Astrocyte (in vitro differentiated cells and primary cell): ENCODE measurements at regions not wholly inside any gene's neighbourhood (a gene's known extent, or its start where the extent isn't known, plus 50 kb on each side); places are given as distances from the start of the nearest gene placed in this dataset.

Experiments
- DNase-seq: peaks from one replicate; pipeline ENCODE4 v3.0.0-alpha.2; 2010; ENCODE audit warnings: low read depth
- FAIRE-seq: peaks from 2 replicates; lab custom pipeline; 2011; peaks lifted over from hg19 to GRCh38; lab: Jason Lieb, UNC
- H2AFZ ChIP-seq: 2 replicates; pipeline ENCODE4 v1.6.0; 2012; ENCODE audit warnings: low read depth, low read length, inconsistent platforms
- H3K27ac ChIP-seq: 2 replicates; pipeline ENCODE4 v1.5.1; 2011; ENCODE audit warnings: low read depth, low read length, inconsistent platforms
- H3K27me3 ChIP-seq: 2 replicates; pipeline ENCODE4 v1.6.0; 2011; ENCODE audit warnings: low read length, inconsistent platforms; ENCODE audit not compliant: insufficient read depth
- H3K36me3 ChIP-seq: 2 replicates; pipeline ENCODE4 v1.5.1; 2011; ENCODE audit warnings: low read length, inconsistent platforms; ENCODE audit not compliant: insufficient read depth
- H3K4me1 ChIP-seq: 2 replicates; pipeline ENCODE4 v1.5.1; 2011; ENCODE audit warnings: low read length, inconsistent platforms; ENCODE audit not compliant: insufficient read depth
- H3K4me2 ChIP-seq: 2 replicates; pipeline ENCODE4 v1.6.0; 2012; ENCODE audit warnings: low read length, inconsistent platforms
- H3K4me3 ChIP-seq: 2 replicates; pipeline ENCODE4 v1.5.1; 2011; ENCODE audit warnings: low read depth, mild to moderate bottlenecking, low read length, inconsistent platforms; ENCODE audit not compliant: insufficient read depth
- H3K79me2 ChIP-seq: 2 replicates; pipeline ENCODE4 v1.6.0; 2012; ENCODE audit warnings: mild to moderate bottlenecking, low read length, inconsistent platforms; ENCODE audit not compliant: insufficient read depth
- H3K9ac ChIP-seq: 2 replicates; pipeline ENCODE4 v1.6.0; 2012; ENCODE audit warnings: mild to moderate bottlenecking, low read length, inconsistent platforms
- H3K9me3 ChIP-seq: 2 replicates; pipeline ENCODE4 v1.5.1; 2012; ENCODE audit warnings: low read depth, mild to moderate bottlenecking, low read length, inconsistent platforms; ENCODE audit not compliant: insufficient read depth
- H4K20me1 ChIP-seq: 2 replicates; pipeline ENCODE4 v1.6.0; 2012; ENCODE audit warnings: low read length, inconsistent platforms; ENCODE audit not compliant: insufficient read depth
- H3K27ac Mint-ChIP-seq: one replicate; pipeline ENCODE4 v1.8.0; 2021; ENCODE audit warnings: mild to moderate bottlenecking, mixed read lengths; ENCODE audit not compliant: unreplicated experiment
- H3K27me3 Mint-ChIP-seq: one replicate; pipeline ENCODE4 v1.8.0; 2021; ENCODE audit warnings: low read depth, mixed read lengths; ENCODE audit not compliant: unreplicated experiment
- H3K36me3 Mint-ChIP-seq: one replicate; pipeline ENCODE4 v1.8.0; 2021; ENCODE audit warnings: low read depth, mixed read lengths; ENCODE audit not compliant: unreplicated experiment
- H3K4me1 Mint-ChIP-seq: one replicate; pipeline ENCODE4 v1.8.0; 2021; ENCODE audit warnings: low read depth, mixed read lengths; ENCODE audit not compliant: unreplicated experiment
- H3K4me3 Mint-ChIP-seq: one replicate; pipeline ENCODE4 v1.8.0; 2021; ENCODE audit warnings: mild to moderate bottlenecking, moderate library complexity, mixed read lengths; ENCODE audit not compliant: unreplicated experiment
- H3K9me3 Mint-ChIP-seq: one replicate; pipeline ENCODE4 v1.8.0; 2021; ENCODE audit warnings: mild to moderate bottlenecking, mixed read lengths; ENCODE audit not compliant: unreplicated experiment
- EZH2 ChIP-seq: IDR thresholded peaks from 2 replicates; pipeline ENCODE4 v1.6.1; 2012; ENCODE audit warnings: mild to moderate bottlenecking, low read length, inconsistent platforms; ENCODE audit not compliant: insufficient read depth
- TF ChIP-seq, protein P1 (sequence below): IDR thresholded peaks from 2 replicates; pipeline ENCODE4 v1.5.1; 2011; ENCODE audit warnings: low read depth, mild to moderate bottlenecking, inconsistent platforms, low read length, moderate library complexity; ENCODE audit not compliant: insufficient read depth

DNA sequence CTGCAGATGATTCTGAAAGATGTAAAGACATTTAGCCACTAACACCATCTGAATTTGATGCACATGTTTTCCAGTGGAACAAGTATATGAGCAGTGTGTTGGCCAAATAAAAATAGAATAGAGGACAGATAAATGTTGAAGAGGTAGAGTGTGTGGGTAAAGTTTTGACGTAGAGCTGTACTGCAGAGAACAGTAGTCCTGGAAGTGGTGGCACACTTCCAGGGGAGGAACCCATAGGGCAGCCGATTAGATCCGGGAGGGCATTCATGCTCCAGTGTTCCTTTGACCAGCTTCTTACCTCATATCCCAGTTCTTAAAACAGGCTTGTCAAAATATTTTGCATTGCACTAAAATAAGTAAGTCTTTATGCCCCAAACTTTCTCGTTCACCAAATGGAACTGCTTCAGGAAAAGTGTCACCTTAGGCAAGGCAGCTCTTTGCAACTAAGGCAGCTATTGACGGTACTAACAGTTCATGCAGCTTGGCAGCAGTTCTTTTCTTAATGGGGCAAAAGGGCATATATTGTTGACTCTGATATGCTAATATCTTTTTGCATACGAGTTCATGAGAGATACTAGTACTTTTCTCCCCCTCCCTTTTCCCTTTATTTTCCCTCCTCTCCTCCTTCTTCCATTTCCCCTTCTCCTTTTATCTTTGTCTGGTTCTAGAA is 429.3 kb upstream of the AZI2 start:
- Histone ChIP-seq H3K9ac (no peak overlapping the region), H3K9me3 (no peaks in the 10 kb centered on the region), H3K4me3 (no peak overlapping the region), H3K27me3 (no peaks in the 10 kb centered on the region), H2AFZ (no peak overlapping the region), H3K36me3 (no peaks in the 10 kb centered on the region), H3K4me1 (no peaks in the 10 kb centered on the region), H4K20me1 (no peaks in the 10 kb centered on the region), H3K4me2 (no peak overlapping the region), H3K79me2 (no peaks in the 10 kb centered on the region), H3K27ac (no peak overlapping the region)
- no peak for FAIRE-seq
- H3K4me3 Mint-ChIP-seq = no peak overlapping the region
- no peaks in the 10 kb centered on the region for H3K27me3 Mint-ChIP-seq
- TF ChIP-seq, protein P1, sequence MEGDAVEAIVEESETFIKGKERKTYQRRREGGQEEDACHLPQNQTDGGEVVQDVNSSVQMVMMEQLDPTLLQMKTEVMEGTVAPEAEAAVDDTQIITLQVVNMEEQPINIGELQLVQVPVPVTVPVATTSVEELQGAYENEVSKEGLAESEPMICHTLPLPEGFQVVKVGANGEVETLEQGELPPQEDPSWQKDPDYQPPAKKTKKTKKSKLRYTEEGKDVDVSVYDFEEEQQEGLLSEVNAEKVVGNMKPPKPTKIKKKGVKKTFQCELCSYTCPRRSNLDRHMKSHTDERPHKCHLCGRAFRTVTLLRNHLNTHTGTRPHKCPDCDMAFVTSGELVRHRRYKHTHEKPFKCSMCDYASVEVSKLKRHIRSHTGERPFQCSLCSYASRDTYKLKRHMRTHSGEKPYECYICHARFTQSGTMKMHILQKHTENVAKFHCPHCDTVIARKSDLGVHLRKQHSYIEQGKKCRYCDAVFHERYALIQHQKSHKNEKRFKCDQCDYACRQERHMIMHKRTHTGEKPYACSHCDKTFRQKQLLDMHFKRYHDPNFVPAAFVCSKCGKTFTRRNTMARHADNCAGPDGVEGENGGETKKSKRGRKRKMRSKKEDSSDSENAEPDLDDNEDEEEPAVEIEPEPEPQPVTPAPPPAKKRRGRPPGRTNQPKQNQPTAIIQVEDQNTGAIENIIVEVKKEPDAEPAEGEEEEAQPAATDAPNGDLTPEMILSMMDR = no peak
- TF ChIP-seq EZH2 = no peak
- DNase-seq = no peak
- H3K4me1 Mint-ChIP-seq = no peaks in the 10 kb centered on the region
- no peaks in the 10 kb centered on the region for H3K36me3 Mint-ChIP-seq
- H3K27ac Mint-ChIP-seq = no peak overlapping the region
- peaks cover 8% of the 10 kb centered on the region for H3K9me3 Mint-ChIP-seq

DNA sequence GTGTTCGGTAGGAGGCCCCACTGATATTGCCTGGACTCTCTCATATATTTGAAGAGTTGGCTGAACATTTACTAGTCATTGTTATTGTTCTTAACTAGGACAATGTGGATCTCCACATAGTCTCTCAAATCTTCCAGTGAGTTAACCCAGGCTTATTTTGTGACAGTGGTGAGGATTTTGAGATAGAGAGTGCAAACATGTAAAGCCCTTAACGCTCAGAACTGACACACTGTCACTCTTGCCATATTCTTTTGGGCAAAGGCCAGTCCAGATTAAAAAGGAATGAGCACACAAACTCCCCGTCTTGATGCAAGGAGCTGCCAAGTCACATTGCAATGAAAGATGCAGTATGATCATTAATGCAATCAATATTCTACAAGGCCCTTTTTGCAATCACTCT is 431.9 kb upstream of the AZI2 start:
- Histone ChIP-seq H3K79me2 (no peaks in the 10 kb centered on the region), H2AFZ (no peak overlapping the region), H3K27ac (no peak overlapping the region), H4K20me1 (no peaks in the 10 kb centered on the region), H3K4me2 (no peak overlapping the region), H3K4me3 (no peak overlapping the region), H3K27me3 (no peaks in the 10 kb centered on the region), H3K36me3 (no peaks in the 10 kb centered on the region), H3K4me1 (no peaks in the 10 kb centered on the region), H3K9ac (no peak overlapping the region), H3K9me3 (no peaks in the 10 kb centered on the region)
- Mint-ChIP-seq H3K9me3 (peaks cover 3% of the 10 kb centered on the region), H3K27ac (no peak overlapping the region), H3K4me3 (no peak overlapping the region), H3K4me1 (no peaks in the 10 kb centered on the region), H3K27me3 (no peaks in the 10 kb centered on the region), H3K36me3 (no peaks in the 10 kb centered on the region)
- no peak for TF ChIP-seq EZH2
- TF ChIP-seq, protein P1 = no peak
- DNase-seq (no peak), FAIRE-seq (no peak)

- TF ChIP-seq EZH2 = no peak
- TF ChIP-seq, protein P1 = no peak
- no peak overlapping the region for H3K27ac Mint-ChIP-seq
- Histone ChIP-seq H3K4me2 (no peak overlapping the region), H3K36me3 (no peaks in the 10 kb centered on the region), H3K27me3 (no peaks in the 10 kb centered on the region), H3K9me3 (no peaks in the 10 kb centered on the region), H3K79me2 (no peaks in the 10 kb centered on the region), H3K9ac (no peak overlapping the region), H3K27ac (no peak overlapping the region), H3K4me3 (no peak overlapping the region), H2AFZ (no peak overlapping the region), H4K20me1 (no peaks in the 10 kb centered on the region), H3K4me1 (no peaks in the 10 kb centered on the region)
- H3K27me3 Mint-ChIP-seq = no peaks in the 10 kb centered on the region
- no peak overlapping the region for H3K4me3 Mint-ChIP-seq
- DNase-seq = no peak
- H3K4me1 Mint-ChIP-seq = no peaks in the 10 kb centered on the region
- H3K9me3 Mint-ChIP-seq = peaks cover 3% of the 10 kb centered on the region
- no peak for FAIRE-seq
- H3K36me3 Mint-ChIP-seq = no peaks in the 10 kb centered on the region
Observed at GRCh38 chr3:28781053-28781452, 432.4 kb upstream of the AZI2 start.
